ENCODE measurements at regions not wholly inside any gene's neighbourhood (a gene's known extent, or its start where the extent isn't known, plus 50 kb on each side); places are given as distances from the start of the nearest gene placed in this dataset.
A peak's percentile ranks its signal among the peaks of the same experiment; 100 is the strongest.

- no peak for DNase-seq
Observed at GRCh38 chr13:79736356-79736755, 255.4 kb downstream of the NDFIP2 start.

DNA sequence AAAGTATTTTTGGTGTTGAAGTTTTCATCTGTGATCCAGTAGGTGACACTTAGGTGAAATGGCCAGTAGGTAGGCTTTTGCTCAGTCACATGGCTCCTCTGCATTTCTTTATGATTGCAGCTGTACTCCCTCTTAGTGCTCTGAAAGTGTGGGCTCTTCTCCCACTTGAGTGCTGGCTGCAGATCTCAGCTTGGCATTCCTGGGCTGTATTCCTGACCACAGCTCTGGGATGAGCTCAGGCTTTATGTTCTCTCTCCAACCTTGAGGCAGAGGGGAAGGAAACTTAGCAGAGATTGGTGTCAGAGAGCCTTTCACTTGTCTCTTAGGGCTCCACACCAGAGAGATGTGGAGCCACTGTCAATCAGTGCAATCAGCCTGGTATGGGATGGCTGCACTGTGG lies 254.3 kb downstream of the NDFIP2 start:
- DNase-seq = no peak

- no peak for DNase-seq
Observed at GRCh38 chr13:79727086-79727485, 246.1 kb downstream of the NDFIP2 start.

DNA sequence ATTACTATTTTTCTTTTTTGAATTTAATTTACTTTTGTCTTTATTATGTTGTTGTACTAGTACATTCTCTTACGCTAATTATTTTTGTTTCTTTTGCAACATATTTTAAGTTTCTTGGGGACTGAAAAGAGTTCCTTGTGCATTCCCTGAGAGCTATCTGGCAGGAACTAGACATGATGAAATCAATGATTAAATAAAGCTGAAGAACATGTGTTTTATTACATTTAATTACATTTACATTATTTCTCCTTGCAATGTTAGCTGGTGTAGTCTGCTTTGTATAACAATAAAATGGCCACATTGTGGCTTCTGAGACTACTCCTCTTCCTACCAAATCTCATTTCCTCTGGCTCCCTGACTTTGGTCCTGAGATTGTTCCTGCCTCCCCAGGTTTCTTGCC lies 244.9 kb downstream of the NDFIP2 start:
- no peak for DNase-seq

DNA sequence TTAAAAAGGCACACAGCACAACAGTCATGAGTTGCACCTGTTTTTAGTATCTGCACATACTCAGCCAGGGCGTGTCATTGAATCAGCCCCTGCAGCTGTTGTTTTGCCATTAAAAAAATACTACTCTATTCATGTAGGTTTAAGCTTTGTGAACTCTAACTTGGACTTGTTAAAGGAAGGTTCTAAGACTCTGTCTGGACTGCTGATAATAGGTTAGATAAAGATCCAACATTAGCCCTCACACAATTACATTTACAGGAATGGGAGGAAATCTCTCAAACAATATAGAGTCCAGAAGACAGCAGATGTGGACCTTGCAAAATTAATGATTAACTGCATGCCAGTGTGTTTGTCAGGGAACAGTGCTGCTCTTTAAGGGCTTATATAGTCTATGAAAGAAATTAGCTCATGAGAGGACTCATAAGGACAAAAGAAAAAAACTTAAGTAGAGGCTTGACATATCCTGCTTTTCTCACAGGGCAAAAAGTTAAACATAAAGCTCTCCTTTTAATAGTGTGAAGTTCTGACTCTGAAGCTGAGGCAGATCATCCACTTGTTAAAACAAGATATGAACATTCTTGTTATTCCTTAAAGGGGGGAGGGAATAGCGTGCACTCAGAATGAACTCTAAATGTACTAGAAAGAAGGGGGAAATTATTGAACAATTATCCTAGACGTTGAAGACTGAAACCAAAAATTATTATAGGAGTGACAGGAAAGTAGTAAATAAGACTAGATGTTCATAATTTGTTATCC lies 243.6 kb downstream of the NDFIP2 start:
- no peak for DNase-seq

DNA sequence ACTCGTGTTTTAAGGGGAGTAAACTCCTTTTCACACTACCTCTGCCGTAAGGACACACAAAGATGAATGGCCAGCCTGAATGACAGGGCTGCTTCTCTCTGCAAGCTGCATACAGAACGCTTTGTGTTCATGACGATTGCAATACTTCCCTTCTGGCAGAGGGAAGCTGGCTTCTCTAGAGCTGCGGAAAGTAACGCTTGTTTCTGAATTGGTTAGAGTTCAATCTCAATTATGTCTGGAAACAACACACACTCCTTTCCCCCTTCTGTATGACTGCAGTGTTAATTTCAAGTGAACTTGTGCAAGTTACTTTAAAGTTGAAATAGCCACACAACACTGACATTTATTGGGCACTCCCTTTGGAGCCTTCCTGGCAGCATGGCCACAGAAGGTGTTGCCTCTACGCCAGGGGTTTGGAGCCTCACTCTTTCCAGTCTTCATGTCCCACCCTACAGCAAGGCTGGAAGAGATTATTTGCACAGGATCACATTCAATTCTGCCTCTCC lies 242.6 kb downstream of the NDFIP2 start:
- DNase-seq = peak in 2 of 51 donors; percentile 3 to 4

- no peak for DNase-seq
Observed at GRCh38 chr13:79722885-79723445, 242.0 kb downstream of the NDFIP2 start.

DNA sequence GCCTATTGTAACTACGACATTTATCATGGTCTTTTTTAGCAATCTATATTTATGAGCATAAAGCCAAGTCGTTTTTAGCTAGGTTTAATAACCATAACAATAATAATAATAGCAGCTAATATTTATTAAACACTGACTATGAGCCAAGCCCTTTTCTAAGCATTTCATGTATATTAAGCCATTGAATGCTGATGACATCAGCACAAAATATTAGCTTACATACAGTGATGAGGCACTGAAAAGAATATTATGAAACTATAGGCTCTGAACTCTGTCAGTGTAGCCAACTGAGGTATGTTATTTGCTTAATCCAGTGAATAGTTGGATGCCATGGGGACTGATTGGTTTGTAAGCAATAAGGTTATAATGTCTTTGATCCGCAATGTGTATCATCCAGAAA lies 235.2 kb downstream of the NDFIP2 start:
- no peak for DNase-seq

GRCh38 chr13:79711631-79712030 lies 230.7 kb downstream of the NDFIP2 start:
- no peak for DNase-seq

- DNase-seq = no peak
Observed at GRCh38 chr13:79710376-79710775, 229.4 kb downstream of the NDFIP2 start.

- DNase-seq = no peak
Observed at GRCh38 chr13:79709471-79709870, 228.5 kb downstream of the NDFIP2 start.

- DNase-seq = no peak
Observed at GRCh38 chr13:79703772-79704171, 222.8 kb downstream of the NDFIP2 start.

- no peak for DNase-seq
Observed at GRCh38 chr13:79695754-79696153, 214.8 kb downstream of the NDFIP2 start.

DNA sequence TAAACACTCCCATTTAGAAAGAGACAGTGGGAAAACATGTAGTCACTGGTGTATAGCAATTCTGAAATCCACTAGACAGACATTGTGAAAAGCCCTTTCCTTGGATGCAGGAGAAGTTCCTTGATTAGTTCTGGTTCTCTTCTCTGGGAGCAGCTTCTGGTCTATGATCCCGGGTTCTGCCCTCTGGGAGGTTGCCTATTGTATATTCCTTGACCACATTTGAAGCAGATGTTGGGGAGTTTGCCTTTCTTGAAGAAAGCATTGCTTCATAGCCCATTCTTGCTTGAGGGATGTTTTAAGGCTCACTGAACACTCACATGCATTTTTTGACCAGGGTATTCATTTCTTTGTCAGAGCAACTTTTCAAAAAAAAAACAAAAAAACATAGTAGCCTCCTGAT lies 211.9 kb downstream of the NDFIP2 start:
- no peak for DNase-seq

DNA sequence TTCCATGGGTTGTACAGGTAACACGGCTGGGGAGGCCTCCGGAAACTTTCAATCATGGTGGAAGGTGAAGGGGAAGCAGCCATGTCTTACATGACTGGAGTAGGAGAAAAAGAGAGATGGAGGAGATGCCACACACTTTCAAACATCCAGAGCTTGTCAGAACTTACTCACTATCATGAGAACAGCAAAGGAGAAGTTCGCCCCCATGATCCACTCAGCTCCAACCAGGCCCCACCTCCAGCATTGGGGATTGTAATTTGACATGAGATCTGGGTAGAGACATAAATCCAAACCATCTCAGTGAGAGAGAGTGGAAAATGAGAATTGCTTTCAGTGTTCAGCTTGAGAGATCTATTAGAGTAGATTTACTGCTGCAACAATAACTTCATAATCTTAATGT lies 210.9 kb downstream of the NDFIP2 start:
- DNase-seq = no peak

- DNase-seq = no peak
Observed at GRCh38 chr13:79688741-79689140, 207.8 kb downstream of the NDFIP2 start.

DNA sequence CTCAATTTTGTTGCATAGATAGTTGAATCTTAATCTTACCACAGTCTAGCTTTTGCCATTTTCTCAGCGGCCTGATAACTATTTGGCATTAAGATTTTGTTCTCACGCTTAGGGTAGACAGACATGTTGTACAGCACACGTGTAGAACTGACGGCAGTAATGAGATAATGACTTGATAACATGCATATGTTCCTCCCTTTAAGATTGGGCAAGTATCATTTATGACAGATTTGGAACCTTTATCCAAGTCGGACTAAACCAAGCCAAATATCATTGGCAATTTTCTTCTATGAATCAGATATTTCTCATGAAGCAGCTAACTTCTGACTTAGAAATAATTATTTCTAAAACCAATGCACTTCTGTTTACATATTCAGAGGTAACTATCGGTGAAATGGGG lies 205.5 kb downstream of the NDFIP2 start:
- no peak for DNase-seq

- DNase-seq = no peak
Observed at GRCh38 chr13:79684371-79684770, 203.4 kb downstream of the NDFIP2 start.

DNA sequence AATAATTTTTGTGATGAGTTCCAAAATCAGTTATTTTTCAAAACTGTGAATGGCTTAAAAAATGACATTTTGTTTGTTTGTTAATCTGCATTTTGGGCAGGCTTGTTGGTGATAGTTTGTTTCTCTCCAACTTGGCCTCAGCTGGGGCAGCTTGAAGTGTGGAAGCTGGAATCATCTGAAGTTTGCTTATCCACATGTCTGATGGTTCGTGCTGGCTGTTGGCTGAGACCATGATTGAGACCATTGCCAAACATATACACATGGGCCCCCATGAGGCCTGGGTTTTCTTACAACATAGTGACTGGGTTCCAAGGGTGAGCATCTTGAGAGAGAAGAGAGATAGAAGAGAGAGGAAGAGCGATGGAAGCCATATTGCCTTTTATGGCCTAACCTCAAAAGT lies 201.2 kb downstream of the NDFIP2 start:
- no peak for DNase-seq

GRCh38 chr13:79681069-79681468 lies 200.1 kb downstream of the NDFIP2 start:
- no peak for DNase-seq

- no peak for DNase-seq
Observed at GRCh38 chr13:79680485-79680884, 199.5 kb downstream of the NDFIP2 start.

GRCh38 chr13:79679334-79679733 lies 198.4 kb downstream of the NDFIP2 start:
- peak in 30 of 51 donors; percentile 1 to 69 (median 12) for DNase-seq

DNA sequence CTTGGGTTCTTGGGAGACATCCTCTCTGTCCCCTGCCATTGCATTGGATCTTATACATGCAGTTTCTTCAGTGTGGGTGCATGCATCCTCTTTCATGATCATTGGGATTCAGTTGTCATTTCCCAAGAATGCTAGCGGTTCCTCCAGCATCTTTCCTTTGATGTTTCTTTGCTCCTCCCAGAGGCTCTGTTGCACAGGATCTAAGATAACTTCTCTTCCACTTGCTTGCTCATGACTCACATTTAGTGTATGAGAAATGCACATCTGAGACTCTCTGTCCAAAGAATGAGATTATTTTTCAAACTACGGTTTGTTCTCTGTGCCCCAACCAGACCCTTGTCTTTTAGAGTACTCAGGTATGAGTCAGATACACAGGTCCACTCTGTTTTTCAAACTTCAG lies 197.1 kb downstream of the NDFIP2 start:
- DNase-seq = no peak
